ENCODE measurements at regions not wholly inside any gene's neighbourhood (a gene's known extent, or its start where the extent isn't known, plus 50 kb on each side); places are given as distances from the start of the nearest gene placed in this dataset.

DNA sequence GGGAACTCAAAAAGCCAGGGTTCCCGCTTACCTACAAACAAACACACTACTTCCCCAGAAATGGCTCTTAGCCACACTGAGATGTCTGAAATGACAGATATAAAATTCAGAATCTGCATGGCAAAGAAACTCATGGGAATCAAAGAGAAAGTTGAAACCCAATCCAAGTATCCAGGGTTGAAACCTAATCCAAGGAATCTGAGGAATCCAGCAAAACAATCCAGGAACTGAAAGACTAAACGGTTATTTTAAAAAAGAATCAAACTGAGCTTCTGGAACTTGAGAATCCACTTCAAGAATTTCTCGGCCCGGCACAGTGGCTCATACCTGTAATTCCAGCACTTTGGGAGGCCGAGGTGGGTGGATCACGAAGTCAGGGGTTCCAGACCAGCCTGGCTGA lies 568.8 kb downstream of the POM121L12 start:
- no peak overlapping the region for H3K27ac ChIP-seq
- TF ChIP-seq EP300 (IDR thresholded peaks at IDR 0.05) (no peak), POLR2A (IDR thresholded peaks at IDR 0.05) (no peak), POLR2AphosphoS5 (IDR thresholded peaks at IDR 0.05) (no peak)
- TF ChIP-seq, protein P1, sequence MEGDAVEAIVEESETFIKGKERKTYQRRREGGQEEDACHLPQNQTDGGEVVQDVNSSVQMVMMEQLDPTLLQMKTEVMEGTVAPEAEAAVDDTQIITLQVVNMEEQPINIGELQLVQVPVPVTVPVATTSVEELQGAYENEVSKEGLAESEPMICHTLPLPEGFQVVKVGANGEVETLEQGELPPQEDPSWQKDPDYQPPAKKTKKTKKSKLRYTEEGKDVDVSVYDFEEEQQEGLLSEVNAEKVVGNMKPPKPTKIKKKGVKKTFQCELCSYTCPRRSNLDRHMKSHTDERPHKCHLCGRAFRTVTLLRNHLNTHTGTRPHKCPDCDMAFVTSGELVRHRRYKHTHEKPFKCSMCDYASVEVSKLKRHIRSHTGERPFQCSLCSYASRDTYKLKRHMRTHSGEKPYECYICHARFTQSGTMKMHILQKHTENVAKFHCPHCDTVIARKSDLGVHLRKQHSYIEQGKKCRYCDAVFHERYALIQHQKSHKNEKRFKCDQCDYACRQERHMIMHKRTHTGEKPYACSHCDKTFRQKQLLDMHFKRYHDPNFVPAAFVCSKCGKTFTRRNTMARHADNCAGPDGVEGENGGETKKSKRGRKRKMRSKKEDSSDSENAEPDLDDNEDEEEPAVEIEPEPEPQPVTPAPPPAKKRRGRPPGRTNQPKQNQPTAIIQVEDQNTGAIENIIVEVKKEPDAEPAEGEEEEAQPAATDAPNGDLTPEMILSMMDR (IDR thresholded peaks at IDR 0.05): no peak
- H3K4me3 ChIP-seq: no peak overlapping the region
- 52 to 73% (median 58%) methylated on average over 6 of the region's 6 CpGs for WGBS, 5 donors
- intact Hi-C loops (cut with DNase I; ENCODE audit: low total_unique reads): no loop called here
- H3K9me3 ChIP-seq: peaks cover 0 to 14% (median 7%) of the 10 kb centered on the region in 4 donors
- no peaks in the 10 kb centered on the region for H3K27me3 ChIP-seq
- no peaks in the 10 kb centered on the region for H3K4me1 ChIP-seq
- no peaks in the 10 kb centered on the region for H3K36me3 ChIP-seq
- no peak for DNase-seq

DNA sequence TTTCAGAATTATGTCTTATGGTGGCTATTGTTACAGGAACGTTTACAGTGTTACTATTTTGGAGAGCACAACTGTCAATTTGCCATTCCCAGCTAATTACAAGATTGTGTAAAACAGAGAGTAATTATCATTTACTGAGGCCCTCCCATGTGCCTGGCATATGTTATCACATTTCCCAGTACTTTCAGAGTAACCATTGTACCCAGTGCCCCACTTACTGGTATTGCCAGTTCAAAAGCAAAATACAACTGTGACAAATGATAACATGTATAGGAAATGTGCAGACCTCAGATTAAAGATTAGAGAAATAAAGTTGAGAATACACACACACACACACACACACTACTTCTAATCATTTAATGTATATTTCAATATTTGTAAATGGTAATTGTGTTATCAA lies 572.5 kb downstream of the POM121L12 start:
- WGBS, 5 donors: 30 to 63% (median 53%) methylated on average over 1 of the region's 1 CpG
- TF ChIP-seq POLR2AphosphoS5 (IDR thresholded peaks at IDR 0.05) (no peak), EP300 (IDR thresholded peaks at IDR 0.05) (no peak), POLR2A (IDR thresholded peaks at IDR 0.05) (no peak)
- TF ChIP-seq, protein P1 (IDR thresholded peaks at IDR 0.05): no peak
- H3K27me3 ChIP-seq: no peaks in the 10 kb centered on the region
- intact Hi-C loops (cut with DNase I; ENCODE audit: low total_unique reads): no loop called here
- H3K9me3 ChIP-seq: peaks cover 0 to 12% (median 5%) of the 10 kb centered on the region in 4 donors
- no peak overlapping the region for H3K4me3 ChIP-seq
- no peak overlapping the region for H3K27ac ChIP-seq
- DNase-seq: no peak
- H3K36me3 ChIP-seq: no peaks in the 10 kb centered on the region
- no peaks in the 10 kb centered on the region for H3K4me1 ChIP-seq

- Histone ChIP-seq H3K9me3 (peaks cover 0 to 3% (median 2%) of the 10 kb centered on the region in 4 donors), H3K4me3 (no peak overlapping the region), H3K27ac (no peak overlapping the region), H3K4me1 (no peaks in the 10 kb centered on the region), H3K36me3 (no peaks in the 10 kb centered on the region), H3K27me3 (no peaks in the 10 kb centered on the region)
- no peak for DNase-seq
- TF ChIP-seq POLR2AphosphoS5 (IDR thresholded peaks at IDR 0.05): no peak
- TF ChIP-seq EP300 (IDR thresholded peaks at IDR 0.05): no peak
- TF ChIP-seq, protein P1 (IDR thresholded peaks at IDR 0.05): no peak
- TF ChIP-seq POLR2A (IDR thresholded peaks at IDR 0.05): no peak
- 73 to 92% (median 82%) methylated on average over 1 of the region's 1 CpG for WGBS, 5 donors
- intact Hi-C loops (cut with DNase I; ENCODE audit: low total_unique reads): no loop called here
These were observed 573.8 kb downstream of the POM121L12 start for GRCh38 chr7:53609185-53609584.

GRCh38 chr7:53611043-53611442 lies 575.6 kb downstream of the POM121L12 start:
- DNase-seq: no peak
- Histone ChIP-seq H3K27ac (no peak overlapping the region), H3K4me3 (no peak overlapping the region), H3K4me1 (no peaks in the 10 kb centered on the region), H3K9me3 (peaks cover 0 to 3% (median 0%) of the 10 kb centered on the region in 4 donors), H3K36me3 (no peaks in the 10 kb centered on the region), H3K27me3 (no peaks in the 10 kb centered on the region)
- WGBS, 5 donors: 26 to 63% (median 56%) methylated on average over 3 of the region's 3 CpGs
- TF ChIP-seq POLR2AphosphoS5 (IDR thresholded peaks at IDR 0.05) (no peak), EP300 (IDR thresholded peaks at IDR 0.05) (no peak), POLR2A (IDR thresholded peaks at IDR 0.05) (no peak)
- TF ChIP-seq, protein P1 (IDR thresholded peaks at IDR 0.05): no peak
- intact Hi-C loops (cut with DNase I; ENCODE audit: low total_unique reads): no loop called here
